IMR-90 (cell line): ENCODE measurements at regions not wholly inside any gene's neighbourhood (a gene's known extent, or its start where the extent isn't known, plus 50 kb on each side); places are given as distances from the start of the nearest gene placed in this dataset.

Source experiments
- ATAC-seq: fragments of 200-7000 bp; cut with Tn5 transposase; 2 replicates; pipeline ENCODE4 v1.9.1; 2020; ENCODE audit warnings: low read depth, mild to moderate bottlenecking, moderate library complexity
- BruUV-seq: library from RNA; stranded (reverse); fragments of 400-500 nt; replicated peaks from 2 replicates; lab custom pipeline; 2021; lab: Mats Ljungman, UMichigan
- CTCF ChIA-PET: fragments of 300-600 bp; formaldehyde crosslinking; extraction: SDS; loops from one replicate; lab custom pipeline; 2021; ENCODE audit warnings: antibody characterized with exemption; lab: Yijun Ruan, JAX
- POLR2A ChIA-PET: fragments of 300-600 bp; sonication (Branson Sonifier 250); formaldehyde crosslinking; loops from one replicate; lab custom pipeline; 2022; ENCODE audit warnings: antibody characterized with exemption; ENCODE audit not compliant: unreplicated experiment; lab: Charles Lee
- DNase-seq: peaks from one replicate; pipeline ENCODE4 v3.0.0; 2013
- H2AFZ ChIP-seq: replicated peaks from 2 replicates; pipeline ENCODE3; 2013; ENCODE audit warnings: low read length, mild to moderate bottlenecking; ENCODE audit not compliant: poor library complexity
- H2AK5ac ChIP-seq: 2 replicates; pipeline ENCODE4 v1.6.1; 2013; ENCODE audit warnings: low read depth, low read length, inconsistent platforms
- H2AK9ac ChIP-seq: replicated peaks from 2 replicates; pipeline ENCODE3; 2013; ENCODE audit warnings: mild to moderate bottlenecking, low read depth, low read length, moderate library complexity; ENCODE audit not compliant: poor library complexity
- H2BK120ac ChIP-seq: 2 replicates; pipeline ENCODE4 v1.6.1; 2013; ENCODE audit warnings: low read depth, low read length, inconsistent platforms
- H2BK15ac ChIP-seq: 3 replicates; pipeline ENCODE4 v1.6.1; 2013; ENCODE audit warnings: low read depth, low read length, inconsistent platforms
- H2BK20ac ChIP-seq: 2 replicates; pipeline ENCODE4 v1.6.1; 2013; ENCODE audit warnings: low read depth, mild to moderate bottlenecking, inconsistent platforms, low read length, moderate library complexity
- H2BK5ac ChIP-seq: 2 replicates; pipeline ENCODE4 v1.6.1; 2013; ENCODE audit warnings: mild to moderate bottlenecking, low read depth, low read length, inconsistent platforms; ENCODE audit not compliant: poor library complexity, severe bottlenecking
- H3K14ac ChIP-seq: replicated peaks from 2 replicates; pipeline ENCODE4 v1.6.1; 2013; ENCODE audit warnings: low read depth, low read length, inconsistent platforms
- H3K18ac ChIP-seq: 2 replicates; pipeline ENCODE4 v1.6.1; 2013; ENCODE audit warnings: low read depth, low read length, control low read depth
- H3K23ac ChIP-seq: 2 replicates; pipeline ENCODE4 v1.6.1; 2013; ENCODE audit warnings: low read depth, low read length, inconsistent platforms
- H3K27ac ChIP-seq: 2 replicates; pipeline ENCODE4 v1.5.1; 2013; ENCODE audit warnings: mild to moderate bottlenecking, control low read depth, low read length; ENCODE audit not compliant: insufficient read depth
- H3K27me3 ChIP-seq: 2 replicates; pipeline ENCODE4 v1.6.1; 2013; ENCODE audit warnings: low read length; ENCODE audit not compliant: control insufficient read depth, insufficient read depth
- H3K36me3 ChIP-seq: 2 replicates; pipeline ENCODE4 v1.6.1; 2013; ENCODE audit warnings: low read length, mixed read lengths; ENCODE audit not compliant: control insufficient read depth, insufficient read depth
- H3K4ac ChIP-seq: 2 replicates; pipeline ENCODE4 v1.6.1; 2013; ENCODE audit warnings: low read depth, low read length, inconsistent platforms
- H3K4me1 ChIP-seq: 2 replicates; pipeline ENCODE4 v1.6.1; 2013; ENCODE audit warnings: low read length, mixed read lengths; ENCODE audit not compliant: control insufficient read depth, insufficient read depth
- H3K4me2 ChIP-seq: 2 replicates; pipeline ENCODE4 v1.6.1; 2013; ENCODE audit warnings: low read depth, mild to moderate bottlenecking, control low read depth, low read length, moderate library complexity
- H3K4me3 ChIP-seq: 2 replicates; pipeline ENCODE4 v1.5.1; 2013; ENCODE audit warnings: low read depth, mild to moderate bottlenecking, control low read depth, low read length, moderate library complexity; ENCODE audit not compliant: insufficient read depth
- H3K56ac ChIP-seq: 2 replicates; pipeline ENCODE4 v1.6.1; 2013; ENCODE audit warnings: low read length, inconsistent platforms; ENCODE audit not compliant: insufficient read depth; ENCODE audit errors: extremely low read depth
- H3K79me1 ChIP-seq, 2 experiments: 2 replicates each; pipeline ENCODE4 v1.6.1; 2013; ENCODE audit warnings: low read length in 2 of 2, inconsistent platforms in 1 of 2, low read depth in 1 of 2
- H3K9ac ChIP-seq: 2 replicates; pipeline ENCODE4 v1.6.1; 2013; ENCODE audit warnings: low read depth, low read length, control low read depth
- H3K9me1 ChIP-seq: 2 replicates; pipeline ENCODE4 v1.6.1; 2013; ENCODE audit warnings: low read length, inconsistent platforms; ENCODE audit not compliant: insufficient read depth
- H3K9me3 ChIP-seq: 2 replicates; pipeline ENCODE4 v1.6.1; 2013; ENCODE audit warnings: low read length; ENCODE audit not compliant: control insufficient read depth, insufficient read depth
- H4K20me1 ChIP-seq: 2 replicates; pipeline ENCODE4 v1.6.1; 2013; ENCODE audit warnings: low read length, inconsistent platforms; ENCODE audit not compliant: insufficient read depth
- H4K5ac ChIP-seq: 2 replicates; pipeline ENCODE4 v1.6.1; 2013; ENCODE audit warnings: mild to moderate bottlenecking, low read depth, low read length, control low read depth
- H4K8ac ChIP-seq, 2 experiments: 2 replicates each; pipeline ENCODE4 v1.6.1; 2013; ENCODE audit warnings: low read depth in 2 of 2, low read length in 2 of 2, control low read depth in 1 of 2, inconsistent platforms in 1 of 2
- H4K91ac ChIP-seq: 2 replicates; pipeline ENCODE4 v1.6.1; 2013; ENCODE audit warnings: low read depth, low read length, inconsistent platforms; ENCODE audit not compliant: insufficient read depth
- BHLHE40 ChIP-seq: fragments of 150-350 bp; IDR thresholded peaks from 2 replicates; pipeline ENCODE4 v1.6.1; 2016; ENCODE audit warnings: mild to moderate bottlenecking, low read depth, low read length
- CEBPB ChIP-seq: IDR thresholded peaks from 2 replicates; pipeline ENCODE4 v1.6.1; 2012; ENCODE audit warnings: low read depth, low read length, improper control_type of control experiment
- CHD1 ChIP-seq: IDR thresholded peaks from 2 replicates; pipeline ENCODE4 v1.6.1; 2012; ENCODE audit warnings: low read depth, low read length, improper control_type of control experiment
- FOS ChIP-seq: fragments of 150-350 bp; IDR thresholded peaks from 2 replicates; pipeline ENCODE4 v1.6.1; 2016; ENCODE audit warnings: low read depth, low read length
- MAFK ChIP-seq: IDR thresholded peaks from 2 replicates; pipeline ENCODE4 v1.6.1; 2012; ENCODE audit warnings: low read depth, low read length, improper control_type of control experiment
- MAZ ChIP-seq: IDR thresholded peaks from 2 replicates; pipeline ENCODE4 v1.6.1; 2012; ENCODE audit warnings: low read depth, mild to moderate bottlenecking, low read length, improper control_type of control experiment, moderate library complexity, borderline replicate concordance
- MXI1 ChIP-seq: IDR thresholded peaks from 2 replicates; pipeline ENCODE4 v1.6.1; 2012; ENCODE audit warnings: low read depth, mild to moderate bottlenecking, low read length, moderate library complexity, borderline replicate concordance
- NFE2L2 ChIP-seq: fragments of 150-350 bp; IDR thresholded peaks from 2 replicates; pipeline ENCODE4 v1.6.1; 2016; ENCODE audit warnings: low read depth, mild to moderate bottlenecking, low read length
- POLR2A ChIP-seq: IDR thresholded peaks from 2 replicates; pipeline ENCODE4 v1.6.1; 2012; ENCODE audit warnings: mild to moderate bottlenecking, low read depth, low read length
- RAD21 ChIP-seq: IDR thresholded peaks from 2 replicates; pipeline ENCODE4 v1.6.1; 2012; ENCODE audit warnings: low read length, improper control_type of control experiment
- RCOR1 ChIP-seq: IDR thresholded peaks from 2 replicates; pipeline ENCODE4 v1.6.1; 2012; ENCODE audit warnings: mild to moderate bottlenecking, low read length, improper control_type of control experiment; ENCODE audit not compliant: insufficient replicate concordance
- RFX5 ChIP-seq: IDR thresholded peaks from 2 replicates; pipeline ENCODE4 v1.8.0; 2012; ENCODE audit warnings: low read depth, mild to moderate bottlenecking, low read length, moderate library complexity
- SMC3 ChIP-seq: fragments of 150-350 bp; IDR thresholded peaks from 2 replicates; pipeline ENCODE4 v1.6.1; 2016; ENCODE audit warnings: low read depth, mild to moderate bottlenecking, antibody characterized with exemption, low read length, moderate library complexity
- WGBS, 2 experiments: methylation state at CpG; one replicate each; pipeline versions ENCODE4 v1.1.5 to v1.1.7; 2013; ENCODE audit warnings: missing lambda C conversion rate in 2 of 2; ENCODE audit not compliant: insufficient read length in 1 of 2; ENCODE audit errors: extremely low coverage in 2 of 2; 5-methylcytosine and 5-hydroxymethylcytosine counted together
- dilution Hi-C: fragments of 300-500 bp; cut with HindIII; formaldehyde crosslinking; loops from one replicate; pipeline ENCODE4 v1.14.3; 2018; ENCODE audit warnings: low sequenced_read_pairs; ENCODE audit not compliant: unreplicated experiment
- in situ Hi-C: fragments of 300-500 bp; cut with MboI; formaldehyde crosslinking; loops from 3 replicates; pipeline ENCODE4 v1.14.3; 2019; ENCODE audit warnings: low sequenced_read_pairs, inconsistent platforms, mixed read lengths
- intact Hi-C: fragments of 100-400 bp; cut with micrococcal nuclease; formaldehyde crosslinking; loops from 2 replicates; pipeline ENCODE4 v1.10.0; 2022
- TF ChIP-seq, protein P1 (sequence below): fragments of 150-350 bp; IDR thresholded peaks from 2 replicates; pipeline ENCODE4 v1.6.1; 2017; ENCODE audit warnings: mild to moderate bottlenecking, antibody characterized with exemption, low read length, low read depth
- TF ChIP-seq, protein P2 (sequence below): fragments of 150-350 bp; IDR thresholded peaks from 2 replicates; pipeline ENCODE4 v1.6.1; 2016; ENCODE audit warnings: low read depth, mild to moderate bottlenecking, low read length, moderate library complexity, borderline replicate concordance
- TF ChIP-seq, protein P3 (sequence below): conservative IDR thresholded peaks from 2 replicates; pipeline ENCODE4 v1.5.1; 2012; ENCODE audit warnings: mild to moderate bottlenecking, low read depth, low read length, improper control_type of control experiment

DNA sequence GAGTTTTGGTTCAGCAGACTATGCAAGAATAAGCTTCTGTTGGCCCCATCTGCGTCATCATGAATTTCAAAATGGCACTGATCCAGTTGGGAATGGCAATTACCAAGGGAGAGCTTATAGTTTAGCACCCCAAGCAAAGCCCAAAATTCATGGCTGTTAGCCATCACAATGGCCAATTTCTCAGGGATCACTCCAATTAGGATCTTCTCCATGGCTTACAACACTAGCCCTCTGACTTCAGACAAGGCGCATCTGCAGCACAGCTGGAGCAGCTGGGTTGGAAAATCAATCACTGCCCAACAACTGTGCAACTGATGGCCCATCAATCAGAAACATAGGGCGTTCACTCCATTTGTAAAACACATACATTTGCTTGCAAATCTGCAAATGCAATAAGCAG lies 273.6 kb downstream of the SRBD1 start:
- no peak overlapping the region for H3K4ac ChIP-seq
- no peaks in the 10 kb centered on the region for H3K9me1 ChIP-seq
- no peak overlapping the region for H3K56ac ChIP-seq
- H2AK9ac ChIP-seq: no peak overlapping the region
- ATAC-seq (no peak), DNase-seq (no peak)
- no peak overlapping the region for H2AFZ ChIP-seq
- no peak overlapping the region for H3K4me3 ChIP-seq
- ChIA-PET POLR2A (no interaction called here), CTCF (no interaction called here)
- H2BK20ac ChIP-seq: no peak overlapping the region
- H3K4me2 ChIP-seq: no peak overlapping the region
- no peak overlapping the region for H3K27ac ChIP-seq
- no peak overlapping the region for H4K91ac ChIP-seq
- WGBS, 2 experiments: 70% methylated on average over 2 of the region's 3 CpGs; no CpG with 5 or more reads in 1 of the 2 experiments
- no peaks in the 10 kb centered on the region for H3K36me3 ChIP-seq
- no peak overlapping the region for H3K23ac ChIP-seq
- dilution Hi-C loops: no loop called here
- peaks cover 42% of the 10 kb centered on the region for H3K27me3 ChIP-seq
- in situ Hi-C loops: no loop called here
- no peak overlapping the region for H4K5ac ChIP-seq
- no peak overlapping the region for H2BK120ac ChIP-seq
- H4K20me1 ChIP-seq: no peaks in the 10 kb centered on the region
- no peak overlapping the region for H3K14ac ChIP-seq
- H4K8ac ChIP-seq: no peak overlapping the region
- no TSS peak for BruUV-seq
- intact Hi-C loops: loop anchor here (10.0 kb wide), 1 partner anchor 213 kb away; no protein-coding TSS in a partner anchor
- H3K9ac ChIP-seq: no peak overlapping the region
- no peak overlapping the region for H2AK5ac ChIP-seq
- H3K4me1 ChIP-seq: peaks cover 2% of the 10 kb centered on the region; the same call in 1 of the 2 replicates
- H2BK5ac ChIP-seq: no peak overlapping the region
- H2BK15ac ChIP-seq: no peak overlapping the region
- no peak for TF ChIP-seq NFE2L2
- no peak for TF ChIP-seq RAD21
- TF ChIP-seq MAFK: no peak
- no peak for TF ChIP-seq BHLHE40
- TF ChIP-seq MXI1: no peak
- no peak for TF ChIP-seq RFX5
- TF ChIP-seq, protein P1, sequence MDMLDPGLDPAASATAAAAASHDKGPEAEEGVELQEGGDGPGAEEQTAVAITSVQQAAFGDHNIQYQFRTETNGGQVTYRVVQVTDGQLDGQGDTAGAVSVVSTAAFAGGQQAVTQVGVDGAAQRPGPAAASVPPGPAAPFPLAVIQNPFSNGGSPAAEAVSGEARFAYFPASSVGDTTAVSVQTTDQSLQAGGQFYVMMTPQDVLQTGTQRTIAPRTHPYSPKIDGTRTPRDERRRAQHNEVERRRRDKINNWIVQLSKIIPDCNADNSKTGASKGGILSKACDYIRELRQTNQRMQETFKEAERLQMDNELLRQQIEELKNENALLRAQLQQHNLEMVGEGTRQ: no peak
- TF ChIP-seq FOS: no peak
- no peak for TF ChIP-seq POLR2A
- TF ChIP-seq RCOR1: no peak
- TF ChIP-seq CHD1: no peak
- TF ChIP-seq, protein P2, sequence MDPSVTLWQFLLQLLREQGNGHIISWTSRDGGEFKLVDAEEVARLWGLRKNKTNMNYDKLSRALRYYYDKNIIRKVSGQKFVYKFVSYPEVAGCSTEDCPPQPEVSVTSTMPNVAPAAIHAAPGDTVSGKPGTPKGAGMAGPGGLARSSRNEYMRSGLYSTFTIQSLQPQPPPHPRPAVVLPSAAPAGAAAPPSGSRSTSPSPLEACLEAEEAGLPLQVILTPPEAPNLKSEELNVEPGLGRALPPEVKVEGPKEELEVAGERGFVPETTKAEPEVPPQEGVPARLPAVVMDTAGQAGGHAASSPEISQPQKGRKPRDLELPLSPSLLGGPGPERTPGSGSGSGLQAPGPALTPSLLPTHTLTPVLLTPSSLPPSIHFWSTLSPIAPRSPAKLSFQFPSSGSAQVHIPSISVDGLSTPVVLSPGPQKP: no peak
- TF ChIP-seq SMC3: no peak
- TF ChIP-seq, protein P3, sequence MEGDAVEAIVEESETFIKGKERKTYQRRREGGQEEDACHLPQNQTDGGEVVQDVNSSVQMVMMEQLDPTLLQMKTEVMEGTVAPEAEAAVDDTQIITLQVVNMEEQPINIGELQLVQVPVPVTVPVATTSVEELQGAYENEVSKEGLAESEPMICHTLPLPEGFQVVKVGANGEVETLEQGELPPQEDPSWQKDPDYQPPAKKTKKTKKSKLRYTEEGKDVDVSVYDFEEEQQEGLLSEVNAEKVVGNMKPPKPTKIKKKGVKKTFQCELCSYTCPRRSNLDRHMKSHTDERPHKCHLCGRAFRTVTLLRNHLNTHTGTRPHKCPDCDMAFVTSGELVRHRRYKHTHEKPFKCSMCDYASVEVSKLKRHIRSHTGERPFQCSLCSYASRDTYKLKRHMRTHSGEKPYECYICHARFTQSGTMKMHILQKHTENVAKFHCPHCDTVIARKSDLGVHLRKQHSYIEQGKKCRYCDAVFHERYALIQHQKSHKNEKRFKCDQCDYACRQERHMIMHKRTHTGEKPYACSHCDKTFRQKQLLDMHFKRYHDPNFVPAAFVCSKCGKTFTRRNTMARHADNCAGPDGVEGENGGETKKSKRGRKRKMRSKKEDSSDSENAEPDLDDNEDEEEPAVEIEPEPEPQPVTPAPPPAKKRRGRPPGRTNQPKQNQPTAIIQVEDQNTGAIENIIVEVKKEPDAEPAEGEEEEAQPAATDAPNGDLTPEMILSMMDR: no peak
- TF ChIP-seq MAZ: no peak
- no peak for TF ChIP-seq CEBPB
- H3K79me1 ChIP-seq: no peaks in the 10 kb centered on the region
- no peaks in the 10 kb centered on the region; the same call in 1 of the 2 replicates for H3K9me3 ChIP-seq
- H3K18ac ChIP-seq: no peak overlapping the region
